Lower leg skin (tissue), 3 donors: ENCODE measurements at regions not wholly inside any gene's neighbourhood (a gene's known extent, or its start where the extent isn't known, plus 50 kb on each side); places are given as distances from the start of the nearest gene placed in this dataset.
"Not testable (repeated sequence)": the region's sequence is repeated elsewhere in the genome, so short reads cannot be mapped to it uniquely, and the experiment has no call there.

Experiments used
- DNase-seq, 2 donors: peaks; one replicate each; pipeline ENCODE4 v3.0.0-alpha.2; 2019; ENCODE audit warnings: low spot score in 2 of 2
- H3K4me3 ChIP-seq: fragments of 200-600 bp; sonication (generic); 2 replicates; pipeline ENCODE4 v1.5.1; 2017; ENCODE audit warnings: mild to moderate bottlenecking, low read depth; ENCODE audit not compliant: poor library complexity, severe bottlenecking
- WGBS, 2 donors: methylation state at CpG; one replicate each; pipeline ENCODE4 v1.1.5; 2018; 5-methylcytosine and 5-hydroxymethylcytosine counted together
- intact Hi-C: fragments of 100-400 bp; cut with DNase I; formaldehyde crosslinking; loops from one replicate; pipeline ENCODE4 v1.15.0; 2023; ENCODE audit warnings: low total_unique reads

GRCh38 chr9:41251101-41251500 lies 62.0 kb upstream of the ZNG1F start:
- 28 to 32% methylated on average over 3 of the region's 3 CpGs for WGBS, 2 donors
- intact Hi-C loops, DNase-seq: not testable (repeated sequence)

GRCh38 chr9:41246702-41247101 lies 57.6 kb upstream of the ZNG1F start:
- 77 to 81% methylated on average over 4 of the region's 4 CpGs for WGBS, 2 donors
- H3K4me3 ChIP-seq, DNase-seq, intact Hi-C loops: not testable (repeated sequence)

More at GRCh38 chr9:41251101-41251500, 62.0 kb upstream of the ZNG1F start:
- not testable (repeated sequence) for H3K4me3 ChIP-seq
